HFFc6 (cell line): ENCODE measurements at regions not wholly inside any gene's neighbourhood (a gene's known extent, or its start where the extent isn't known, plus 50 kb on each side); places are given as distances from the start of the nearest gene placed in this dataset.

ENCODE experiments used
- DNase-seq: peaks from one replicate; pipeline ENCODE4 v3.0.0-alpha.2; 2018
- H3K27ac Mint-ChIP-seq: 2 replicates; pipeline ENCODE4 v1.8.0; 2020; ENCODE audit warnings: mild to moderate bottlenecking, mixed read lengths
- H3K27me3 Mint-ChIP-seq: 2 replicates; pipeline ENCODE4 v1.8.0; 2021; ENCODE audit warnings: mild to moderate bottlenecking, moderate library complexity, mixed read lengths; ENCODE audit not compliant: insufficient read depth
- H3K36me3 Mint-ChIP-seq: 2 replicates; pipeline ENCODE4 v1.8.0; 2021; ENCODE audit warnings: low read depth, mixed read lengths
- H3K4me1 Mint-ChIP-seq: 2 replicates; pipeline ENCODE4 v1.8.0; 2020; ENCODE audit warnings: low read depth, mixed read lengths
- H3K4me3 Mint-ChIP-seq: 2 replicates; pipeline ENCODE4 v1.8.0; 2020; ENCODE audit warnings: mild to moderate bottlenecking, moderate library complexity, mixed read lengths
- H3K9me3 Mint-ChIP-seq: 2 replicates; pipeline ENCODE4 v1.8.0; 2020; ENCODE audit warnings: mild to moderate bottlenecking, mixed read lengths
- CTCF ChIP-seq: fragments of 200-600 bp; sonication (generic); IDR thresholded peaks from 2 replicates; pipeline ENCODE4 v1.5.0; 2021; ENCODE audit warnings: antibody characterized with exemption, mild to moderate bottlenecking

- TF ChIP-seq CTCF = no peak
- Mint-ChIP-seq H3K9me3 (no peaks in the 10 kb centered on the region), H3K27me3 (peaks cover 7% of the 10 kb centered on the region), H3K4me3 (no peak overlapping the region), H3K27ac (no peak overlapping the region), H3K36me3 (no peaks in the 10 kb centered on the region), H3K4me1 (no peaks in the 10 kb centered on the region; the same call in 1 of the 2 replicates)
- no peak for DNase-seq
Measured at GRCh38 chr18:45268583-45268982, 346.7 kb upstream of the SLC14A2 start.

- no peak for DNase-seq
- no peaks in the 10 kb centered on the region for H3K36me3 Mint-ChIP-seq
- H3K9me3 Mint-ChIP-seq = no peaks in the 10 kb centered on the region
- H3K4me1 Mint-ChIP-seq = no peaks in the 10 kb centered on the region; the same call in 1 of the 2 replicates
- no peak overlapping the region for H3K27ac Mint-ChIP-seq
- H3K4me3 Mint-ChIP-seq = no peak overlapping the region
- peaks cover 2% of the 10 kb centered on the region; the same call in 1 of the 2 replicates for H3K27me3 Mint-ChIP-seq
- no peak for TF ChIP-seq CTCF
Measured at GRCh38 chr18:45270289-45270771, 344.9 kb upstream of the SLC14A2 start.

- H3K27me3 Mint-ChIP-seq = peaks cover 6% of the 10 kb centered on the region
Measured at GRCh38 chr18:45274026-45274425, 341.2 kb upstream of the SLC14A2 start.

GRCh38 chr18:45275367-45276113 lies 339.7 kb upstream of the SLC14A2 start:
- peak; percentile 35 for DNase-seq
- H3K36me3 Mint-ChIP-seq = no peaks in the 10 kb centered on the region
- no peak overlapping the region for H3K4me3 Mint-ChIP-seq
- no peaks in the 10 kb centered on the region for H3K9me3 Mint-ChIP-seq
- no peak overlapping the region for H3K27ac Mint-ChIP-seq
- no peaks in the 10 kb centered on the region; the same call in 1 of the 2 replicates for H3K4me1 Mint-ChIP-seq
- TF ChIP-seq CTCF = peak; percentile 93
- peaks cover 9% of the 10 kb centered on the region for H3K27me3 Mint-ChIP-seq

More at GRCh38 chr18:45274026-45274425, 341.2 kb upstream of the SLC14A2 start:
- no peak for DNase-seq
- no peak overlapping the region for H3K27ac Mint-ChIP-seq
- no peak for TF ChIP-seq CTCF
- no peaks in the 10 kb centered on the region for H3K9me3 Mint-ChIP-seq
- no peaks in the 10 kb centered on the region; the same call in 1 of the 2 replicates for H3K4me1 Mint-ChIP-seq
- H3K4me3 Mint-ChIP-seq = no peak overlapping the region
- no peaks in the 10 kb centered on the region for H3K36me3 Mint-ChIP-seq

- H3K4me3 Mint-ChIP-seq = no peak overlapping the region
- TF ChIP-seq CTCF = no peak
- DNase-seq = no peak
- no peaks in the 10 kb centered on the region for H3K9me3 Mint-ChIP-seq
- no peak overlapping the region for H3K27ac Mint-ChIP-seq
- no peaks in the 10 kb centered on the region for H3K4me1 Mint-ChIP-seq
- H3K36me3 Mint-ChIP-seq = no peaks in the 10 kb centered on the region
- H3K27me3 Mint-ChIP-seq = peaks cover 9% of the 10 kb centered on the region
Measured at GRCh38 chr18:45276878-45277277, 338.4 kb upstream of the SLC14A2 start.
